Erythroblast (primary cell): ENCODE measurements at regions not wholly inside any gene's neighbourhood (a gene's known extent, or its start where the extent isn't known, plus 50 kb on each side); places are given as distances from the start of the nearest gene placed in this dataset.

ENCODE experiments used
- DNase-seq, 2 experiments: peaks; one replicate each; lab custom pipeline; 2025; lab: John Stamatoyannopoulos, UW
- GATA1 ChIP-seq: IDR thresholded peaks from 2 replicates; pipeline ENCODE4 v1.6.1; 2011; ENCODE audit warnings: low read depth, mild to moderate bottlenecking, control low read depth, low read length, moderate library complexity
- POLR2A ChIP-seq: IDR thresholded peaks from 2 replicates; pipeline ENCODE4 v1.6.1; 2011; ENCODE audit warnings: mild to moderate bottlenecking, low read length

DNA sequence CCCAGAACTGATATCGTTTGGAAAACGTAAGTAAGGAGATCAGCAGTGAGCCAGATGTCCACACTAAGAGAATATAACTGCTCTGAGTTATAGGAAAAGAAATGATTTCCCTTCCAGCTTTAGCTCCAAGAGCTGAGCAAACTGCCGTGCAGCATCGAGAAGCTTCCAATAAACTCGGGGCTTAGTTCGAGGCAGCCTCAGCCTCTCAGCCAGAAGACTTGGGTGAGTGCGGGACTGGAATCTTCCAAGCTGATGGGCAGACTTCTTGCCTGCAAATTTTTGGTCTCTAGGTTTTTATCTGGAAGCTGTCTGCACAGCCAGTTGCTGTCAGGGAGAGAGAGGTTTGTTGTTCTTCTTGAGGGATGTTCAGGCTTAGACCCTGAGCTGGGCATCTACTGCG lies 196.1 kb downstream of the PHETA1 start:
- no peak for DNase-seq
- no peak for TF ChIP-seq POLR2A
- TF ChIP-seq GATA1: no peak

DNA sequence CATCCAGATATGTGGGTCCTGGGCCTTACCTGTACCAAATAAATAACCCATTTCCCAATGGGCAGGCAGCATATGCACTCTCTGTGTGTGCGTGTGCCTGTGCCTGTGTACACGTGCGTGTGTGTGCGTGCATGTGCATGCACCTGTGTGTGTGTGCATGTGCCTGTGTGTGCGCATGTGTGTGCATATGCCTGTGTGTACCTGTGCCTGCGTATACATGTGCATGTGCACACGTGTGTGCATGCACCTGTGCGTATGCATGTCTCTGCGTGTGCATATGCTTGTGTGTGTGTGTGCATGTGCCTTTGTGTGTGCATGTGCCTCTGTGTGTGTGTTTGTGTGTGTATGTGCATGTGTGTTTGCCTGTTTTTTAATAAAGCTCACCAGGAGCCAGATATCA lies 197.1 kb downstream of the PHETA1 start:
- no peak for DNase-seq
- TF ChIP-seq POLR2A: no peak
- TF ChIP-seq GATA1: no peak

DNA sequence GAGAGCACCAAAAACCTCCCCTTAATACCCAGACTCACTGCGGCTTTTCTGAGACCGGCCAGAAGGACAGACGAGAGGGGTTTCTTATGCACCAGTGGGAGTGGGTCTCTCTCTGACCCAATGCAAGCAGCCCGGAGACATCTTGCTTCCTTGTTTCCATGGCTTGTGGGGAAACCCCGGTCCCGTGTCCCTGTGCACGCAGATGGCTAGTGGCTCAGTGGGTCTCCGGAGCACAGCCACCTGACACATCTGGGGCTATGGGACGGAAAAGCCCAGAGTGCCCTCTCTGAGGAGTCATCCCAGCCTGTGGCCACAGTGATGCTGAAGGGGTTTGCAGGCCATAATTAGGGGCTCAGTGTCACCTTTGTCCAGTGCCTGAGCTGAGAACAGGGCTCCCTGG lies 197.6 kb downstream of the PHETA1 start:
- no peak for TF ChIP-seq GATA1
- no peak for TF ChIP-seq POLR2A
- DNase-seq: no peak

DNA sequence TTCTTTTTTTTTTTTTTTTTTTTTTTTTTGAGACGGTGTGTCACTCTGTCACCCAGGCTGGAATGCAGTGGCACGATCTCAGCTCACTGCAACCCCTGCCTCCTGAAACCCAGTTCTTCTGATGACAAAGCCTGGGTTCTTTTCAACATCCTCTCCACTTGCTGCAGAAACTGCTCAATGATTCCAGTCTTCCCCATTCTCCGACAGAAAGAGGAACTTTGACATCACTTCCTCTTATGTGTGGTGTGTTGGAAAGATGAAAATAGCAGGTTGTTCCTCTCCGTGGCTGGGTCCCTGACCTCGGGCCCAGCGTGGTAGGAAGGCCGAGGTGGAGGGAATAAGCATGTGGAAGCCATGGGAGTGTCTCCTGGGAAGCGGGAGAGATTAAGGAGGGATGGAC lies 198.4 kb downstream of the PHETA1 start:
- no peak for DNase-seq
- TF ChIP-seq GATA1 (no peak), POLR2A (no peak)

DNA sequence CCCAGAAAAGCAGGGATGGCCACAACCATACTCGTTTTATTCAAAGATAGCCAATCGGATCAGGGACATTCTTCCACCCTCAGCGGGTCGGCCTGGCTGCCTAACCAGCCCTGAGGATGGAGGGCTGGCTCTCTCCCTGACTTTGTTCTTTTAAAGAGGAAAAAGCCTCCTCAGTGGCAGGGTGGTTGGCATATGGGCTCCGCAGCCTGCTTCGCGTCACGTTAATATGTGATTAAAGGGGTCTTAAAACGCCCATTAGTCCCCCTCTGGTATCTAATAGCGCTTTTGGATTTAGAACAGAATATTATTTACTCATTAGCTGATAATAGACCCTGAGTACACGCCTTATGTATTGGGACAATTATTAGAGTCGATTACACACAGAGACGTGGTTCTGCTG lies 199.4 kb downstream of the PHETA1 start:
- no peak for DNase-seq
- no peak for TF ChIP-seq POLR2A
- no peak for TF ChIP-seq GATA1

DNA sequence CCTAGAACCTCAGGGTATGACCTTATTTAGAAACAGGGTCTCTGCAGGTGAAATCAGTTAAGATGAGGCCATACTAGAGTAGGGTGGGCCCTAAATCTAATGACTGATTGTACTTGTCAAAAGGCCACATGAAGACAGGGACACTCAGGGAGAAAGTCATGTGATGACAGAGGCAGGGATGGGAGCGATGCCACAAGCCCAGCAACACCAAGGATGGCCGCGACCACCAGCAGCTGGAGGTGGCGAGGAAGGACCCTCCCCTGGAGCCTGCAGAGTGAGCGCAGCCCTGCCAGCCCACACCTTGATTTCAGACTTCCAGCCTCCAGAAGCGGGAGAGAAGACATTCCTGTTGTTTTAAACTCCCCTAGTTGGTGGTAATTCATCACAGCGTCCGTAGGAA lies 199.9 kb downstream of the PHETA1 start:
- no peak for DNase-seq
- TF ChIP-seq GATA1 (no peak), POLR2A (no peak)

DNA sequence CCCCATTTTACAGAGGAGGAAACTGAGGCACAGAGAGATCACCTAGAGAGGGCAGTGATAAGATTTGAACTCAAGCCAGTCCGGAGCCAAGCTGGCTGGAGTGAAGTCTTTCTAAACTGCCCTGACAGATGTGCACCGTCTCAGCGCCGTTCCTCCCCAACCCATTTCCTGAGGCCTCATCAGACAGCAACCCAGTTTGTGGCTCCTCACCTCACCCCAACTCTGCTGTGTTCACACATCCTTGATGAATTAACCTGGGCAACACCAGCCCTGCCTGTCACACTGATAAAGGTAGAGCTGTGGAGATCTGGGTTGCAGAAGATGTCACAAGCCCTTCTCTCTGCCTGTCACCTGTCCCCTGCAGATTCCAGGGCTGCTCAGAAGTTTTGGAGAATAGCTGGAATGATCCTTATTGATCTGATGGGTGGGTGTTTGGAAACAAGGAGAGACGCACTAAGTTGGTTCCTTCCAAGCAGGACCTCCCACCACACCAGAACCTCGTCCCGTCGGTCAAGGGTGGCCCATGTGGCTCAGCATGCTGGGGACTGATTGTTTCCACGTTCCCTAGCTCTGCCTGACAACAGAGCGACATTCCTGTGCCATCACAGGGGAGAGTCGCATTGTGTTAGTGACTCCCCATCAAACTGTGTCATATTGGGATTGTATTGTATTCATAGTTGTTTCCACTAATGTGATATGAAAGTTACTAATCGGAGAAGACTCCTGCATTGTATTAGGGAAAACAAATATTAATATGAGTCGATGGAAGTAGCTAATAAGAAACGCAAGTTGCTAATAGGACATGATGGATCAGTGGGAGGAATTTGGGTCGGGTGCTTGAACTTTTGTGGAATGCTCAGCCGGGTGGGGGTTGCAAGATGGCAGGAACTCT lies 200.6 kb downstream of the PHETA1 start:
- TF ChIP-seq GATA1 (no peak), POLR2A (no peak)
- DNase-seq: no peak

DNA sequence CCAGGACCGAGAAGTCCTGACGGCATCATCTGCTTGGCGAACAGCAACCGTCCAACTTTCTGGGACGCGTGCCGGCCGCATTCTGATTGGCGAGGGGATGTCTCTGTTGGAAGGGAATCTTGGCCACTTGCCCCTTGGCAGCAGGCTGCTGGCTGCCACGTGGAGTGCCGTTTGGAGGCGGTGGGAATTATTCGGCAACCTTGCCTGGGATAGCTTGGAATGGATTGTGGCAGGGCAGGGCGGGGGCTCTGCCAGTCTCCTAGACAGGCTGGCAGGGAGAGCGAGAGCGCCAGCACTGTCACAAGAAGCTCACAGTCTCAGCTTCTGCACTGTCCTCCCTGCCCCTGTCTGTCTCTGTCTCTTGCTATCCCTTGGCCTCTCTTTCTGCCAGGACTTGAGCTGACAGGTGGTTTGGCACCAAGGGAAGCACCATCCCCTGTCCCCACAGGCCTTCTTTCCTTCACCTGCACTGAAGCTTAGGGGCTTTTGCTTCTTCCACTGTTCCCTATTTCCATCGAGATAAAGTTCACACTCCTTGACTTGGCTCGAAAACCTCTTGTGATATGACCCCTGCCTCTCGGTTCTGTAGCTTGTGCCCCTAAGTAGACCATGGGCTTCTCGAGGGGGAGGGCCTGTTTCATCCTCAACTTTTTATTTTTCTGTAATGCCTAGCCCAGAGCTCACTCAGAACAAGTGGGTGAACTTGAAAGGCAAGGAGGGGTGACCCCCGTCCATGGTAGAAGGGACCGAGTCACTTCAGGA lies 201.9 kb downstream of the PHETA1 start:
- no peak for DNase-seq
- TF ChIP-seq GATA1 (no peak), POLR2A (no peak)

DNA sequence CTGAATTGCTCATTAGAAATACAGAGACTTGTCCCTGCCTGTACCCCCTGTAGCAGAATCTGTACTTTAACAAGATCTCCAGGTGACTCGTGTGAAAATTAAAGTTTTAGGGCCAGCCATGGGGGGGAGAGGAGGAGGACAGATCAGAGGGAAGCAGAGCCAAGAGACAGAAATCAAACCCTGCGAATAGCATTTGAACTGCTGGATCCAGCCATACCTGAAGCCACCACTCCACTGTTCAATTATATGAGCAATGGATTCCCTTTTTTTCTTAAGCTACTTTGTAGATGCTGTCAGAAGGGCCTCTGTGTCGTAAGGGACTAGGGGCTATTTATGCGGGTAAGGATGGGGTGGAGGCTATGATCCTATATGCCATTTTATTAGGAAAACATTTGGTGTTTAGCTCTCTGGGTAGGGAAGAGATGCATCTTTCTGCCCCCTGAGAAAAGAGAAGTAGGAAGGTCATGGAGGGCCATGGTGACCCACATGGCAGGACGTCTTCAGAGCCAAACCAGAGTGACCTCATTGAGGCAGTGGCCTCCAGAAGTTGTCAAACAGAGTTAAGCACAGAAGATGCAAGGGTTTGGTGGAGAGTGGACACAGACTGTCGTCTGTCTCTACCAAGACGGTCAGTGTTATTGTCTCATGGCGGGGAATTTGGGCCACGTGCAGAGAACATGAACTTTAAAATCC lies 203.9 kb downstream of the PHETA1 start:
- no peak for DNase-seq
- TF ChIP-seq GATA1 (no peak), POLR2A (no peak)

DNA sequence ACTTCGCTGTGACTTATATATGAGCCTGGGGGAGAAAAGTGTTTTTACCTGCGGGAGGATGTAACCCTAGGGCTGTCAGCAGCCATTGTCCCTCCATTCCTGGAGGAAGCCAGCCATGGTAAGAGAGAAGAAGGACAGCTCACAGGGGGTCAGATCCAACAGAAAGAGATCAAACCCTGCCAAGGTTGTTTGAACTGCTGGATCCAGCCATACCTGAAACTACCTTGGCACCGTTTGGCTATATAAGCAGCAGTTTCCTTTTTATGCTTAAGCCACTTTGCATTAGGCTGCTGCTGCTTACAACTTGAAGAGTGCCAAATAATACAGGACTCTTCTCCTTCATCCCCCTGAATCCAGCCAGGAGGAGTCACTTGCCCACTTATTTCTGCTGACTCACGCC lies 205.5 kb downstream of the PHETA1 start:
- TF ChIP-seq GATA1: no peak
- TF ChIP-seq POLR2A: no peak
- no peak for DNase-seq

DNA sequence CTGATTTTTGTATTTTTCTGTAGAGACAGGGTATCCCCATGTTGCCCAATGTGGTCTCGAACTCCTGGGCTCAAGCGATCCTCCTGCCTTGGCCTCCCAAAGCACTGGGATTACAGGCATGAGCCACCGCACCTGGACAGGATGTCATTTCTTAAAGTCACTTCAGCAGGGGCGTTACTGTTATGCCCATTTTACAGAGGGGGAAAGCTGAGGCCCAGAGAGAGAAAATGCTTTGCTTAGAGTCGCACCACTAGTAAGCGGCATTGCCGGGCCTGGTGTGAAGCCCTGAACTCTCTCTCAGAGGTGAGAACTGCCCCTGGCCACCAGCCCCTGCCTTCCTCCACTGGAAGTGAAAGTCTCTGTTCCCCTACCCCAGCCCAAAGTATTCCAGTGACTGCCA lies 207.0 kb downstream of the PHETA1 start:
- DNase-seq: no peak
- no peak for TF ChIP-seq POLR2A
- TF ChIP-seq GATA1: no peak

DNA sequence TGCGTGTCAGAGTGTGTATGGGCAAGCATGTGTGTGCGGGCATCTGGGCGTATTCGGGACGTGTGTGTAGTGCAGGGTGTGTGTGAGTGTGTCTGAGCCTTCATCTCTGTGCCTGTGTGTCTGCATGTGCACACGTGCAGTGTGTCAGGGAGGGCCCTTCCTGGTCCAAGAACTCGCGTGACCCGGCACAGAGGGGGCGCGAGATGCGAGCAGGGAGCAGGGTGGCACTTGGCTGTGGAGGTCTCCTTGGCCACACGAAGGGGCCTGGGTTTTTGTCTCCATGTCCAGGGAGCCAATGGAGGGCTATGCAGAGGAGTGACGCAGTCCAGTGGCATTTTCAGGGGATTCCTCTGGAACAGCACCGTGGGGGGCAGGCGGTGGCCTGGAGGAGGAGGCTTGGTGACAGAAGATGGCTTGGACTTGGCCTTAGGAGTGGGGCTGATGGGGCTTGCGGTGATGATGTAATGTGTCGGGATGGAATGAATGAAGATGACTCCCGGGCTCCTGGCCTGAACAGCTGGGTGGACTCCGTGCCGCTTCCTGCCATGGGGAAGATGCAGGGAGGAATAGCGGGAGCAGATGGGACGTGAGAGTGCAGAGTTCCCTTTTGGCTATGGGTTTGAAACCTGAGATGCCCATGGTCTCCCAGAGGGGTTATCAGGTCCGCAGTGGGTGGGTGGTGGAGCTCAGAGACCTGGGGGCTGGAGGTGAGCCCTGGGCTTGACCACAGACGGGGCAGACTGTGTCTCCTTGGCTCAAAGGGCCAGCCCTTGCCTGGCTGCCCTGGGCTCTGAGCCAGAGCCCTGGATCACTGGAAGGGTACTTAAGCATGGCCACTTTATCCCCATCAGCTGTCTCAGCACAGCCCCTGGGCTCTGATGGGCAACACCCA lies 208.3 kb downstream of the PHETA1 start:
- DNase-seq: no peak
- no peak for TF ChIP-seq GATA1
- TF ChIP-seq POLR2A: no peak

DNA sequence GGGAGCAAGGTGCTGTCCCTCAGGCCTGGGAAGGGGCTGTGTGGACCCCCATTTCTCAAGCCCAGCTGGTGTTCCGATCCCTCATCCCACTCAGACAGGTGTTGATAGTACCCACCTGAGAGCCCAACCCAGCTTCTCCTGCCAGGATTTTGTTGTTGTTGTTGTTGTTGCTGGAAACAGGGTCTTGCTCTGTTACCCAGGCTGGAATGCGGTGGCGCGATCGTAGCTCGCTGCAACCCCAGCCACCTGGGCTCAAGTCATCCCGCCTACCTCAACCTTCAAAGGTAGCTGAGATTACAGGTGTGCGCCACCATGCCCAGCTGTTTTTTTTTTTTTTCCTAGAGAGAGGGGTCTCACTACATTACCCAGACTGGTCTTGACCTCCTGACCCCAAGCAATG lies 209.9 kb downstream of the PHETA1 start:
- no peak for DNase-seq
- TF ChIP-seq GATA1: no peak
- TF ChIP-seq POLR2A: no peak

DNA sequence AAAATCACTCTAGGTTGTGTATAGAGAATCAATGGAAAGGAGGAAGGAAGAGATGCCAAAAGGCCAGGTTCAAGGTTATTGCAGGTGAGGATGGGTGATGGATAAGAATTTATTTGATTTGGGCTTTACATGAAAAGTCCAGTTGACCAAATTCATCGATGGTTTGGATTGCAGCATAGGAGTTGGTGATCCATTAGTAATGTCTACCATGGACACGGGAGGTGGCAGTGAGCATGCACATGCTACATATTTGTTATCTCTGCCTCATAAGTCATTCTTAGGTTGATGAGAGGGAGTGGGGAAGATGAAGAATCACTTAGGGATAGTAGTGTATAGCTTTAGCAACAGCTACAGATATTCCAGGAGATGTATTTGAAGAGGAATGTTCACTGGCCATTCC lies 211.4 kb downstream of the PHETA1 start:
- no peak for DNase-seq
- TF ChIP-seq POLR2A: no peak
- TF ChIP-seq GATA1: no peak
